Hepatocyte (in vitro differentiated cells): ENCODE measurements at regions not wholly inside any gene's neighbourhood (a gene's known extent, or its start where the extent isn't known, plus 50 kb on each side); places are given as distances from the start of the nearest gene placed in this dataset.

Experiments
- DNase-seq: peaks from one replicate; pipeline ENCODE4 v3.0.0-alpha.2; 2016; ENCODE audit warnings: low spot score
- H2AFZ ChIP-seq: fragments of 200-600 bp; sonication (generic); 2 replicates; pipeline ENCODE4 v1.6.0; 2016; ENCODE audit warnings: antibody characterized with exemption, mild to moderate bottlenecking
- H3K27ac ChIP-seq: fragments of 200-600 bp; sonication (generic); 2 replicates; pipeline ENCODE4 v1.5.1; 2016; ENCODE audit warnings: mild to moderate bottlenecking
- H3K27me3 ChIP-seq: fragments of 200-600 bp; sonication (generic); 2 replicates; pipeline ENCODE4 v1.6.1; 2016
- H3K36me3 ChIP-seq: fragments of 200-600 bp; sonication (generic); replicated peaks from 2 replicates; pipeline ENCODE4 v1.5.1; 2016; ENCODE audit warnings: low read depth; ENCODE audit not compliant: insufficient read depth
- H3K4me1 ChIP-seq: fragments of 200-600 bp; sonication (generic); 2 replicates; pipeline ENCODE4 v1.5.1; 2016; ENCODE audit warnings: mild to moderate bottlenecking, moderate library complexity; ENCODE audit not compliant: insufficient read depth
- H3K4me2 ChIP-seq: fragments of 200-600 bp; sonication (generic); 2 replicates; pipeline ENCODE4 v1.6.0; 2016
- H3K4me3 ChIP-seq: fragments of 200-600 bp; sonication (generic); 2 replicates; pipeline ENCODE4 v1.5.1; 2016; ENCODE audit warnings: mild to moderate bottlenecking
- H3K79me2 ChIP-seq: fragments of 200-600 bp; sonication (generic); 2 replicates; pipeline ENCODE4 v1.6.0; 2017; ENCODE audit warnings: mild to moderate bottlenecking
- H3K9me2 ChIP-seq: fragments of 200-600 bp; sonication (generic); replicated peaks from 2 replicates; pipeline ENCODE4 v1.6.0; 2017; ENCODE audit warnings: mild to moderate bottlenecking; ENCODE audit not compliant: insufficient read depth
- H3K9me3 ChIP-seq: fragments of 200-600 bp; sonication (generic); 2 replicates; pipeline ENCODE4 v1.5.1; 2016; ENCODE audit warnings: low read depth, mild to moderate bottlenecking
- H4K20me1 ChIP-seq: fragments of 200-600 bp; sonication (generic); 2 replicates; pipeline ENCODE4 v1.6.0; 2016; ENCODE audit warnings: mild to moderate bottlenecking; ENCODE audit not compliant: insufficient read depth, poor library complexity, severe bottlenecking
- EZH2 ChIP-seq: fragments of 200-600 bp; sonication (generic); IDR thresholded peaks from 2 replicates; pipeline ENCODE4 v1.6.1; 2016; ENCODE audit warnings: antibody characterized with exemption, mild to moderate bottlenecking, borderline replicate concordance
- EZH2phosphoT487 ChIP-seq: fragments of 200-600 bp; sonication (generic); IDR thresholded peaks from one replicate; pipeline ENCODE4 v1.6.1; 2018; ENCODE audit warnings: antibody characterized with exemption, mild to moderate bottlenecking, low read depth, moderate library complexity; ENCODE audit not compliant: unreplicated experiment, severe bottlenecking
- WGBS: methylation state at CpG from one replicate; pipeline ENCODE4 v1.1.6; 2016; ENCODE audit warnings: low lambda C conversion rate; ENCODE audit errors: missing lambda C conversion rate; 5-methylcytosine and 5-hydroxymethylcytosine counted together
- TF ChIP-seq, protein P1 (sequence below): fragments of 200-600 bp; sonication (generic); IDR thresholded peaks from 2 replicates; pipeline ENCODE4 v1.5.1; 2016; ENCODE audit warnings: antibody characterized with exemption, mild to moderate bottlenecking; ENCODE audit not compliant: poor library complexity

GRCh38 chr12:68070957-68071356, 81.7 kb downstream of the IFNG-AS1 start:
- 66% methylated on average over 2 of the region's 2 CpGs for WGBS
- Histone ChIP-seq H3K27ac (no peak overlapping the region), H3K9me3 (no peaks in the 10 kb centered on the region), H3K36me3 (no peaks in the 10 kb centered on the region), H3K9me2 (no peaks in the 10 kb centered on the region), H3K27me3 (no peaks in the 10 kb centered on the region), H3K79me2 (no peaks in the 10 kb centered on the region), H3K4me2 (no peak overlapping the region), H3K4me1 (no peaks in the 10 kb centered on the region), H4K20me1 (no peaks in the 10 kb centered on the region), H3K4me3 (no peak overlapping the region), H2AFZ (no peak overlapping the region)
- no peak for TF ChIP-seq EZH2phosphoT487
- TF ChIP-seq, protein P1, sequence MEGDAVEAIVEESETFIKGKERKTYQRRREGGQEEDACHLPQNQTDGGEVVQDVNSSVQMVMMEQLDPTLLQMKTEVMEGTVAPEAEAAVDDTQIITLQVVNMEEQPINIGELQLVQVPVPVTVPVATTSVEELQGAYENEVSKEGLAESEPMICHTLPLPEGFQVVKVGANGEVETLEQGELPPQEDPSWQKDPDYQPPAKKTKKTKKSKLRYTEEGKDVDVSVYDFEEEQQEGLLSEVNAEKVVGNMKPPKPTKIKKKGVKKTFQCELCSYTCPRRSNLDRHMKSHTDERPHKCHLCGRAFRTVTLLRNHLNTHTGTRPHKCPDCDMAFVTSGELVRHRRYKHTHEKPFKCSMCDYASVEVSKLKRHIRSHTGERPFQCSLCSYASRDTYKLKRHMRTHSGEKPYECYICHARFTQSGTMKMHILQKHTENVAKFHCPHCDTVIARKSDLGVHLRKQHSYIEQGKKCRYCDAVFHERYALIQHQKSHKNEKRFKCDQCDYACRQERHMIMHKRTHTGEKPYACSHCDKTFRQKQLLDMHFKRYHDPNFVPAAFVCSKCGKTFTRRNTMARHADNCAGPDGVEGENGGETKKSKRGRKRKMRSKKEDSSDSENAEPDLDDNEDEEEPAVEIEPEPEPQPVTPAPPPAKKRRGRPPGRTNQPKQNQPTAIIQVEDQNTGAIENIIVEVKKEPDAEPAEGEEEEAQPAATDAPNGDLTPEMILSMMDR, result no peak
- TF ChIP-seq EZH2, result no peak
- no peak for DNase-seq
